Mesenchymal stem cell (in vitro differentiated cells and primary cell): ENCODE measurements at regions not wholly inside any gene's neighbourhood (a gene's known extent, or its start where the extent isn't known, plus 50 kb on each side); places are given as distances from the start of the nearest gene placed in this dataset.

Source experiments
- DNase-seq: peaks from one replicate; pipeline ENCODE4 v3.0.0-alpha.2; 2013
- H2AFZ ChIP-seq: one replicate; pipeline ENCODE4 v1.6.1; 2013; ENCODE audit warnings: low read depth, mild to moderate bottlenecking, control low read depth, inconsistent platforms, low read length, moderate library complexity
- H2AK5ac ChIP-seq: 2 replicates; pipeline ENCODE4 v1.6.1; 2013; ENCODE audit warnings: low read length, moderate library complexity, mild to moderate bottlenecking, inconsistent platforms; ENCODE audit not compliant: severe bottlenecking
- H2BK120ac ChIP-seq: one replicate; pipeline ENCODE4 v1.6.1; 2013; ENCODE audit warnings: low read depth, mild to moderate bottlenecking, inconsistent platforms, low read length, moderate library complexity
- H2BK12ac ChIP-seq, 2 experiments: one replicate each; pipeline ENCODE4 v1.6.1; 2013; ENCODE audit warnings: inconsistent platforms in 2 of 2, low read length in 2 of 2, mild to moderate bottlenecking in 2 of 2, moderate library complexity in 2 of 2, control low read depth in 1 of 2
- H2BK15ac ChIP-seq: one replicate; pipeline ENCODE4 v1.6.1; 2013; ENCODE audit warnings: mild to moderate bottlenecking, low read depth, inconsistent platforms; ENCODE audit not compliant: poor library complexity, severe bottlenecking
- H2BK5ac ChIP-seq: 2 replicates; pipeline ENCODE4 v1.6.1; 2013; ENCODE audit warnings: low read depth, mild to moderate bottlenecking, low read length, control low read depth, inconsistent platforms; ENCODE audit not compliant: poor library complexity, severe bottlenecking
- H3K14ac ChIP-seq, 2 experiments: one replicate each; pipeline ENCODE4 v1.6.1; 2013; ENCODE audit warnings: inconsistent platforms in 2 of 2, low read length in 2 of 2, control low read depth in 1 of 2, mild to moderate bottlenecking in 1 of 2, moderate library complexity in 1 of 2
- H3K18ac ChIP-seq, 2 experiments: one replicate each; pipeline ENCODE4 v1.6.1; 2013; ENCODE audit warnings: inconsistent platforms in 2 of 2, low read length in 2 of 2, control low read depth in 1 of 2, low read depth in 1 of 2, mild to moderate bottlenecking in 1 of 2
- H3K23ac ChIP-seq, 2 experiments: one replicate each; pipeline ENCODE4 v1.6.1; 2013; ENCODE audit warnings: inconsistent platforms in 2 of 2, low read length in 2 of 2, mild to moderate bottlenecking in 2 of 2, moderate library complexity in 2 of 2, control low read depth in 1 of 2
- H3K27ac ChIP-seq: 2 replicates; pipeline ENCODE4 v1.5.1; 2013; ENCODE audit warnings: mild to moderate bottlenecking, moderate library complexity, low read length, control low read depth, inconsistent platforms; ENCODE audit not compliant: poor library complexity, severe bottlenecking
- H3K27me3 ChIP-seq, 2 experiments: 2 replicates each; pipeline versions ENCODE4 v1.6.1 to v1.7.0; 2013; ENCODE audit warnings: low read length in 2 of 2, mild to moderate bottlenecking in 2 of 2, moderate library complexity in 2 of 2, control low read depth in 1 of 2, inconsistent platforms in 1 of 2; ENCODE audit not compliant: control insufficient read depth in 1 of 2, insufficient read depth in 1 of 2
- H3K36me3 ChIP-seq, 2 experiments: 2 replicates each; pipeline versions ENCODE4 v1.6.1 to v1.7.0; 2013; ENCODE audit warnings: low read length in 2 of 2, control low read depth in 1 of 2, inconsistent platforms in 1 of 2, low read depth in 1 of 2, mild to moderate bottlenecking in 1 of 2; ENCODE audit not compliant: insufficient read depth in 2 of 2, control insufficient read depth in 1 of 2
- H3K4ac ChIP-seq, 2 experiments: one replicate each; pipeline ENCODE4 v1.6.1; 2013; ENCODE audit warnings: inconsistent platforms in 2 of 2, low read length in 2 of 2, mild to moderate bottlenecking in 2 of 2, moderate library complexity in 2 of 2, control low read depth in 1 of 2, low read depth in 1 of 2
- H3K4me1 ChIP-seq: 2 replicates; pipeline ENCODE4 v1.6.1; 2013; ENCODE audit warnings: low read depth, low read length, control low read depth; ENCODE audit not compliant: control insufficient read depth, insufficient read depth
- H3K4me2 ChIP-seq: 2 replicates; pipeline ENCODE4 v1.6.1; 2013; ENCODE audit warnings: low read length, mild to moderate bottlenecking, inconsistent platforms; ENCODE audit not compliant: poor library complexity, severe bottlenecking
- H3K4me3 ChIP-seq, 2 experiments: 2 replicates each; pipeline versions ENCODE4 v1.5.1 to v1.7.0; 2013; ENCODE audit warnings: low read length in 2 of 2, mild to moderate bottlenecking in 2 of 2, control low read depth in 1 of 2, low read depth in 1 of 2; ENCODE audit not compliant: insufficient read depth in 1 of 2
- H3K79me1 ChIP-seq: replicated peaks from 2 replicates; pipeline ENCODE4 v1.6.1; 2013; ENCODE audit warnings: mild to moderate bottlenecking, control low read depth, low read length, inconsistent platforms; ENCODE audit not compliant: poor library complexity, severe bottlenecking
- H3K9ac ChIP-seq: 2 replicates; pipeline ENCODE4 v1.7.0; 2013; ENCODE audit warnings: mild to moderate bottlenecking, low read length, moderate library complexity
- H3K9me3 ChIP-seq: 2 replicates; pipeline ENCODE4 v1.7.0; 2013; ENCODE audit warnings: mild to moderate bottlenecking, low read length; ENCODE audit not compliant: control insufficient read depth
- H4K8ac ChIP-seq: one replicate; pipeline ENCODE4 v1.6.1; 2013; ENCODE audit warnings: inconsistent platforms, mild to moderate bottlenecking, low read length, moderate library complexity
- H4K91ac ChIP-seq: one replicate; pipeline ENCODE4 v1.6.1; 2013; ENCODE audit warnings: mild to moderate bottlenecking, low read length, inconsistent platforms
- WGBS: methylation state at CpG from one replicate; pipeline ENCODE4 v1.1.7; 2013; ENCODE audit warnings: mixed read lengths; 5-methylcytosine and 5-hydroxymethylcytosine counted together

DNA sequence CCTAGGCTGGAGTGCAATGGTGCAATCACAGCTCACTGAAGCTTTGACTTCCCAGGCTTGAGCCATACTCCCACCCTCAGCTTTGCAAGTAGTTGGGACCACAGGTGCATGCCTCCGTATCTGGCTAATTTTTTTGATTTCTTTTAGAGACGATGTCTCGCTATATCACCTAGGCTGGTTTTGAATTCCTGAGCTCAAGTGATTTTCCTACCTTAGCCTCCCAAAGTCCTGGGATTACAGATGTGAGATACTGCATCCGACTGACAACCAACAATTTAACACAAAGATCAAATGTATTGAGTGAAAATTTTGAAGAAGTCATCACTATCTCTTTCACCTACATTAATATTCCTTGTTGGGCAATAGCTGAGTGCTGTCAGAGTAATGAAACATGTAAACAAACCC lies 181.6 kb downstream of the MYCN start:
- WGBS = 100% methylated on average over 3 of the region's 4 CpGs
- Histone ChIP-seq H2AK5ac (no peak overlapping the region), H2BK12ac (no peak overlapping the region), H3K14ac (no peak overlapping the region), H3K79me1 (no peaks in the 10 kb centered on the region), H3K4ac (no peak overlapping the region), H2AFZ (no peak overlapping the region), H3K9ac (no peak overlapping the region), H4K91ac (no peak overlapping the region), H2BK5ac (no peak overlapping the region), H3K9me3 (peaks cover 4% of the 10 kb centered on the region), H2BK120ac (no peak overlapping the region), H3K4me3 (no peak overlapping the region), H3K27me3 (no peaks in the 10 kb centered on the region), H3K18ac (no peak overlapping the region), H3K23ac (no peak overlapping the region), H3K36me3 (no peaks in the 10 kb centered on the region), H3K27ac (no peak overlapping the region), H2BK15ac (no peak overlapping the region), H4K8ac (no peak overlapping the region), H3K4me2 (no peak overlapping the region), H3K4me1 (no peaks in the 10 kb centered on the region)
- no peak for DNase-seq

- no peaks in the 10 kb centered on the region for H3K79me1 ChIP-seq
- H3K18ac ChIP-seq = no peak overlapping the region
- DNase-seq = no peak
- no peak overlapping the region for H2BK5ac ChIP-seq
- H3K4me2 ChIP-seq = no peak overlapping the region
- H3K14ac ChIP-seq = no peak overlapping the region
- H3K36me3 ChIP-seq = no peaks in the 10 kb centered on the region
- H3K27me3 ChIP-seq = no peaks in the 10 kb centered on the region
- no peak overlapping the region for H4K8ac ChIP-seq
- H4K91ac ChIP-seq = no peak overlapping the region
- H3K4me1 ChIP-seq = no peaks in the 10 kb centered on the region
- no peak overlapping the region for H2BK15ac ChIP-seq
- no peak overlapping the region for H3K27ac ChIP-seq
- no peak overlapping the region for H3K4ac ChIP-seq
- no peak overlapping the region for H2BK12ac ChIP-seq
- peaks cover 4% of the 10 kb centered on the region for H3K9me3 ChIP-seq
- H3K4me3 ChIP-seq = no peak overlapping the region
- H3K23ac ChIP-seq = no peak overlapping the region
- no peak overlapping the region for H3K9ac ChIP-seq
- H2AFZ ChIP-seq = no peak overlapping the region
- WGBS = 84% methylated on average over 5 of the region's 7 CpGs
- no peak overlapping the region for H2BK120ac ChIP-seq
- H2AK5ac ChIP-seq = no peak overlapping the region
These were observed 181.1 kb downstream of the MYCN start for GRCh38 chr2:16121231-16121985.

DNA sequence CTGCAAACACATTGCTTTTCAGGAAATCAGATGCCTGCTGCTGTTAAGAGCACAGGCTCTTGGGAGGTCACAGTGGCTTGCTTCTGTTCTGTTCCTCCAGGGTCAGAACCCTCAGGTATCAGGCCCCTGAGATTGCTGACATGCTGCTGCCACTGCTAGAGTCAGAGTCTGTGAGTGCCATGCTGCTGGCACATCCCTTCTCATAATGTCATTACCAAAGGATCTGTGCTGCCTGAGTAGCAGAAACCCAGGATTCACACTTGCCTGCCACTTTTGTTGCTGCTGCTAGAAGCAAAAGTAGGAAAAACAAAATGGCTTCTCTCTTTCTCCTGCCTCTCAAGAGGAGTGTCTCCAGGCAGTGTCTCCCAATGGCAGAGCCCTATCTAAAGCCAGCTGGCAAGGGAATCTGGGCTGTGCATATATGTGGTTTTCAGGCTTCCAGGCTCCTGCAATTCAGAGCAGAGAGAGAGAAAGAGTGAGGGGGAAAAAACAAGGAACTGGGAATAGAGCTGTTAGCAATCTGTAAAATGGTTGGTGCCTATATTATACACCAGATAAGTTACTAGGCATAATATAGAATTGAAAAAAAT lies 180.3 kb downstream of the MYCN start:
- H2BK15ac ChIP-seq = no peak overlapping the region
- no peak overlapping the region for H2AK5ac ChIP-seq
- no peak overlapping the region for H3K4me2 ChIP-seq
- H2AFZ ChIP-seq = no peak overlapping the region
- DNase-seq = no peak
- H4K91ac ChIP-seq = no peak overlapping the region
- no peaks in the 10 kb centered on the region for H3K79me1 ChIP-seq
- peaks cover 4% of the 10 kb centered on the region for H3K9me3 ChIP-seq
- no peaks in the 10 kb centered on the region for H3K36me3 ChIP-seq
- H3K4me1 ChIP-seq = no peaks in the 10 kb centered on the region
- no peak overlapping the region for H3K23ac ChIP-seq
- no peak overlapping the region for H4K8ac ChIP-seq
- no peak overlapping the region for H3K4ac ChIP-seq
- no peaks in the 10 kb centered on the region for H3K27me3 ChIP-seq
- no peak overlapping the region for H3K27ac ChIP-seq
- H3K18ac ChIP-seq = no peak overlapping the region
- H2BK12ac ChIP-seq = no peak overlapping the region
- no peak overlapping the region for H3K9ac ChIP-seq
- no peak overlapping the region for H3K14ac ChIP-seq
- H2BK120ac ChIP-seq = no peak overlapping the region
- no peak overlapping the region for H3K4me3 ChIP-seq
- H2BK5ac ChIP-seq = no peak overlapping the region

DNA sequence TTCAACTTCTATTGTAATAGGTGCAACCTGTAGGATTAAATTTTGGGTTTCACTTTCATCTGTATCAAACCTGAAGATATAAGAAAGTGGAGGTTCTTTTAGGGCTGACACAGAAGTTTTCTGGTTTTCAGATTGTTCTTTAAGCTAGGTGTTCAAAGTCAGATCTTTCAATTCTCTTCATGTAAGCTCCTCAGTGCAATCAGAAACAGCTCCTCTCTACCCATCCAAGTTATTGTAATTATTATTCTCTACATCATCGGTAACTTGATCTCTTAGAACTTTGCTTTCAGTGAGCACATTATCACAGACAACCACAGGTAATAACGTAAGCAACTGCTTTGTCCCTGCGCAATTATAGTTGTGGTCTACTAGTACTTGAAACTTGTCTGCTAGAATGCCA lies 179.4 kb downstream of the MYCN start:
- no peak overlapping the region for H2BK12ac ChIP-seq

More for the DNA sequence above, 179.4 kb downstream of the MYCN start:
- Histone ChIP-seq H3K18ac (no peak overlapping the region), H4K91ac (no peak overlapping the region), H2BK120ac (no peak overlapping the region), H3K27ac (no peak overlapping the region), H2BK5ac (no peak overlapping the region), H3K14ac (no peak overlapping the region), H3K4me2 (no peak overlapping the region), H2AFZ (no peak overlapping the region), H3K36me3 (no peaks in the 10 kb centered on the region), H2AK5ac (no peak overlapping the region), H3K9me3 (peaks cover 4% of the 10 kb centered on the region), H3K4me3 (no peak overlapping the region), H3K23ac (no peak overlapping the region), H3K4me1 (no peaks in the 10 kb centered on the region), H2BK15ac (no peak overlapping the region), H3K4ac (no peak overlapping the region), H3K79me1 (no peaks in the 10 kb centered on the region), H3K27me3 (no peaks in the 10 kb centered on the region), H4K8ac (no peak overlapping the region), H3K9ac (no peak overlapping the region)
- DNase-seq = no peak
- WGBS = 85% methylated on average over 2 of the region's 3 CpGs
